ENCODE measurements at regions not wholly inside any gene's neighbourhood (a gene's known extent, or its start where the extent isn't known, plus 50 kb on each side); places are given as distances from the start of the nearest gene placed in this dataset.

DNA sequence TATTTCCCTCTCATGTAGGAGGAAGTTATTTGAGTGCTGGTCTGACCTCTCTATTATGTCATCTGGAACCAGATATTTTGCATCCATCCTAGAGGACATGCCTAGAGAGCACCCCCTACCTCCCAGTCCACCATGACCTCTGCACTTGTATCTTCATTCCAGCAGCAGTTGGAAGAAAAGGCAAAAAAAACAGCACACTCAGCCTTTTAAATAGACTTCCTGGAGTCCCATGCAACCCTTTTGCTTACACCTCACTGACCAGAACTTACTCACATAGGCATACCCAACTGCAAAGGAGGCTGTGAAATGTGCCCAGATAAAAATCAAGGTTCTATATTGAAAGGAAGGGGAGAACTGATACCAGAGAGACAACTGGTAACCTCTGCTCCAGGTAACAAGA, 92.3 kb upstream of the FHIT start:
- ChIA-PET SMC1A (ENCODE audit: uncharacterized antibody, unreplicated experiment) (interaction anchor here (0.6 kb wide), 1 partner anchor 744 kb away, joined by 3 read pairs; no protein-coding TSS in a partner anchor), RAD21 (ENCODE audit: unreplicated experiment) (no interaction called here), POLR2A (no interaction called here), CTCF (no interaction called here)
- ATAC-seq (no peak), DNase-seq (ENCODE audit: low read depth, low spot score) (no peak), FAIRE-seq (no peak)
- intact Hi-C loops (cut with micrococcal nuclease; ENCODE audit: unreplicated experiment) (no loop called here), in situ Hi-C loops (cut with MboI) (no loop called here)
- Histone ChIP-seq H3K4me2 (ENCODE audit: control insufficient read depth, insufficient read depth) (no peak overlapping the region), H2AFZ (ENCODE audit: control insufficient read depth, low read depth, low read length) (no peak overlapping the region), H3K4me3 (no peak overlapping the region), H4K20me1 (ENCODE audit: control insufficient read depth, insufficient read depth) (no peaks in the 10 kb centered on the region), H3K36me3 (ENCODE audit: control insufficient read depth in 2 of 2, insufficient read depth in 2 of 2, low read length in 1 of 2) (no peaks in the 10 kb centered on the region), H3K9ac (ENCODE audit: control insufficient read depth, insufficient read depth, low read length) (no peak overlapping the region), H3K79me2 (ENCODE audit: control insufficient read depth, insufficient read depth, low read length) (no peaks in the 10 kb centered on the region), H3K27ac (ENCODE audit: control insufficient read depth, insufficient read depth) (no peak overlapping the region), H3K9me3 (replicated peaks; ENCODE audit: control insufficient read depth, insufficient read depth, low read length) (no peaks in the 10 kb centered on the region; the same call in 2 of the 3 replicates), H3K4me1 (ENCODE audit: control insufficient read depth, insufficient read depth, low read length) (no peaks in the 10 kb centered on the region), H3K27me3 (replicated peaks in 1 of 2; ENCODE audit: control insufficient read depth in 2 of 2, insufficient read depth in 2 of 2, low read length in 1 of 2) (no peaks in the 10 kb centered on the region)
- no TSS peak for BruUV-seq (replicated peaks)
- TF ChIP-seq, protein P1, sequence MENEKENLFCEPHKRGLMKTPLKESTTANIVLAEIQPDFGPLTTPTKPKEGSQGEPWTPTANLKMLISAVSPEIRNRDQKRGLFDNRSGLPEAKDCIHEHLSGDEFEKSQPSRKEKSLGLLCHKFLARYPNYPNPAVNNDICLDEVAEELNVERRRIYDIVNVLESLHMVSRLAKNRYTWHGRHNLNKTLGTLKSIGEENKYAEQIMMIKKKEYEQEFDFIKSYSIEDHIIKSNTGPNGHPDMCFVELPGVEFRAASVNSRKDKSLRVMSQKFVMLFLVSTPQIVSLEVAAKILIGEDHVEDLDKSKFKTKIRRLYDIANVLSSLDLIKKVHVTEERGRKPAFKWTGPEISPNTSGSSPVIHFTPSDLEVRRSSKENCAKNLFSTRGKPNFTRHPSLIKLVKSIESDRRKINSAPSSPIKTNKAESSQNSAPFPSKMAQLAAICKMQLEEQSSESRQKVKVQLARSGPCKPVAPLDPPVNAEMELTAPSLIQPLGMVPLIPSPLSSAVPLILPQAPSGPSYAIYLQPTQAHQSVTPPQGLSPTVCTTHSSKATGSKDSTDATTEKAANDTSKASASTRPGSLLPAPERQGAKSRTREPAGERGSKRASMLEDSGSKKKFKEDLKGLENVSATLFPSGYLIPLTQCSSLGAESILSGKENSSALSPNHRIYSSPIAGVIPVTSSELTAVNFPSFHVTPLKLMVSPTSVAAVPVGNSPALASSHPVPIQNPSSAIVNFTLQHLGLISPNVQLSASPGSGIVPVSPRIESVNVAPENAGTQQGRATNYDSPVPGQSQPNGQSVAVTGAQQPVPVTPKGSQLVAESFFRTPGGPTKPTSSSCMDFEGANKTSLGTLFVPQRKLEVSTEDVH (IDR thresholded peaks at IDR 0.05; ENCODE audit: low read depth, partially characterized antibody), result no peak
- no peak for TF ChIP-seq FOXM1 (IDR thresholded peaks at IDR 0.05; ENCODE audit: low read depth, low read length)
- no peak for TF ChIP-seq CBX5 (IDR thresholded peaks at IDR 0.05; ENCODE audit: low read depth)
- TF ChIP-seq, protein P2, sequence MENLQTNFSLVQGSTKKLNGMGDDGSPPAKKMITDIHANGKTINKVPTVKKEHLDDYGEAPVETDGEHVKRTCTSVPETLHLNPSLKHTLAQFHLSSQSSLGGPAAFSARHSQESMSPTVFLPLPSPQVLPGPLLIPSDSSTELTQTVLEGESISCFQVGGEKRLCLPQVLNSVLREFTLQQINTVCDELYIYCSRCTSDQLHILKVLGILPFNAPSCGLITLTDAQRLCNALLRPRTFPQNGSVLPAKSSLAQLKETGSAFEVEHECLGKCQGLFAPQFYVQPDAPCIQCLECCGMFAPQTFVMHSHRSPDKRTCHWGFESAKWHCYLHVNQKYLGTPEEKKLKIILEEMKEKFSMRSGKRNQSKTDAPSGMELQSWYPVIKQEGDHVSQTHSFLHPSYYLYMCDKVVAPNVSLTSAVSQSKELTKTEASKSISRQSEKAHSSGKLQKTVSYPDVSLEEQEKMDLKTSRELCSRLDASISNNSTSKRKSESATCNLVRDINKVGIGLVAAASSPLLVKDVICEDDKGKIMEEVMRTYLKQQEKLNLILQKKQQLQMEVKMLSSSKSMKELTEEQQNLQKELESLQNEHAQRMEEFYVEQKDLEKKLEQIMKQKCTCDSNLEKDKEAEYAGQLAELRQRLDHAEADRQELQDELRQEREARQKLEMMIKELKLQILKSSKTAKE (IDR thresholded peaks at IDR 0.05; ENCODE audit: low read depth, poor library complexity, severe bottlenecking), result no peak
- no peak for TF ChIP-seq NFYA (IDR thresholded peaks at IDR 0.05; ENCODE audit: borderline replicate concordance, low read depth, low read length)
- TF ChIP-seq BRCA1 (IDR thresholded peaks at IDR 0.05; ENCODE audit: low read depth, low read length), result no peak
- no peak for TF ChIP-seq NFIC (IDR thresholded peaks at IDR 0.05; ENCODE audit: low read depth, low read length)
- no peak for TF ChIP-seq POLR2AphosphoS2 (IDR thresholded peaks at IDR 0.05; ENCODE audit: low read depth, low read length)
- TF ChIP-seq ATF7 (IDR thresholded peaks at IDR 0.05; ENCODE audit: low read depth), result no peak
- TF ChIP-seq, protein P3, sequence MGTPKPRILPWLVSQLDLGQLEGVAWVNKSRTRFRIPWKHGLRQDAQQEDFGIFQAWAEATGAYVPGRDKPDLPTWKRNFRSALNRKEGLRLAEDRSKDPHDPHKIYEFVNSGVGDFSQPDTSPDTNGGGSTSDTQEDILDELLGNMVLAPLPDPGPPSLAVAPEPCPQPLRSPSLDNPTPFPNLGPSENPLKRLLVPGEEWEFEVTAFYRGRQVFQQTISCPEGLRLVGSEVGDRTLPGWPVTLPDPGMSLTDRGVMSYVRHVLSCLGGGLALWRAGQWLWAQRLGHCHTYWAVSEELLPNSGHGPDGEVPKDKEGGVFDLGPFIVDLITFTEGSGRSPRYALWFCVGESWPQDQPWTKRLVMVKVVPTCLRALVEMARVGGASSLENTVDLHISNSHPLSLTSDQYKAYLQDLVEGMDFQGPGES (IDR thresholded peaks at IDR 0.05), result no peak
- TF ChIP-seq POLR2AphosphoS5 (IDR thresholded peaks at IDR 0.05; ENCODE audit: low read length), result no peak
- no peak for TF ChIP-seq PML (IDR thresholded peaks at IDR 0.05; ENCODE audit: low read length)
- TF ChIP-seq, protein P4, sequence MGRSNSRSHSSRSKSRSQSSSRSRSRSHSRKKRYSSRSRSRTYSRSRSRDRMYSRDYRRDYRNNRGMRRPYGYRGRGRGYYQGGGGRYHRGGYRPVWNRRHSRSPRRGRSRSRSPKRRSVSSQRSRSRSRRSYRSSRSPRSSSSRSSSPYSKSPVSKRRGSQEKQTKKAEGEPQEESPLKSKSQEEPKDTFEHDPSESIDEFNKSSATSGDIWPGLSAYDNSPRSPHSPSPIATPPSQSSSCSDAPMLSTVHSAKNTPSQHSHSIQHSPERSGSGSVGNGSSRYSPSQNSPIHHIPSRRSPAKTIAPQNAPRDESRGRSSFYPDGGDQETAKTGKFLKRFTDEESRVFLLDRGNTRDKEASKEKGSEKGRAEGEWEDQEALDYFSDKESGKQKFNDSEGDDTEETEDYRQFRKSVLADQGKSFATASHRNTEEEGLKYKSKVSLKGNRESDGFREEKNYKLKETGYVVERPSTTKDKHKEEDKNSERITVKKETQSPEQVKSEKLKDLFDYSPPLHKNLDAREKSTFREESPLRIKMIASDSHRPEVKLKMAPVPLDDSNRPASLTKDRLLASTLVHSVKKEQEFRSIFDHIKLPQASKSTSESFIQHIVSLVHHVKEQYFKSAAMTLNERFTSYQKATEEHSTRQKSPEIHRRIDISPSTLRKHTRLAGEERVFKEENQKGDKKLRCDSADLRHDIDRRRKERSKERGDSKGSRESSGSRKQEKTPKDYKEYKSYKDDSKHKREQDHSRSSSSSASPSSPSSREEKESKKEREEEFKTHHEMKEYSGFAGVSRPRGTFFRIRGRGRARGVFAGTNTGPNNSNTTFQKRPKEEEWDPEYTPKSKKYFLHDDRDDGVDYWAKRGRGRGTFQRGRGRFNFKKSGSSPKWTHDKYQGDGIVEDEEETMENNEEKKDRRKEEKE (IDR thresholded peaks at IDR 0.05), result no peak
- TF ChIP-seq, protein P5, sequence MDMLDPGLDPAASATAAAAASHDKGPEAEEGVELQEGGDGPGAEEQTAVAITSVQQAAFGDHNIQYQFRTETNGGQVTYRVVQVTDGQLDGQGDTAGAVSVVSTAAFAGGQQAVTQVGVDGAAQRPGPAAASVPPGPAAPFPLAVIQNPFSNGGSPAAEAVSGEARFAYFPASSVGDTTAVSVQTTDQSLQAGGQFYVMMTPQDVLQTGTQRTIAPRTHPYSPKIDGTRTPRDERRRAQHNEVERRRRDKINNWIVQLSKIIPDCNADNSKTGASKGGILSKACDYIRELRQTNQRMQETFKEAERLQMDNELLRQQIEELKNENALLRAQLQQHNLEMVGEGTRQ (IDR thresholded peaks at IDR 0.05; ENCODE audit: borderline replicate concordance, low read depth, low read length), result no peak
- no peak for TF ChIP-seq YY1 (IDR thresholded peaks at IDR 0.05; ENCODE audit: low read depth, low read length)
- no peak for TF ChIP-seq JUND (IDR thresholded peaks at IDR 0.05; ENCODE audit: low read depth, low read length)
- TF ChIP-seq CHD1 (IDR thresholded peaks at IDR 0.05; ENCODE audit: low read depth, low read length), result no peak
